Cardiac septum (tissue), 1 donor: ENCODE measurements at regions not wholly inside any gene's neighbourhood (a gene's known extent, or its start where the extent isn't known, plus 50 kb on each side); places are given as distances from the start of the nearest gene placed in this dataset.
"Not testable (repeated sequence)": the region's sequence is repeated elsewhere in the genome, so short reads cannot be mapped to it uniquely, and the experiment has no call there.

Source experiments
- DNase-seq: peaks from one replicate; pipeline ENCODE4 v3.0.0-alpha.2; 2020; ENCODE audit warnings: low spot score
- intact Hi-C: fragments of 100-400 bp; cut with DNase I; formaldehyde crosslinking; loops from one replicate; pipeline ENCODE4 v1.14.0; 2022
- donor health status: DM: no; HTN: no; CAD: no.

DNA sequence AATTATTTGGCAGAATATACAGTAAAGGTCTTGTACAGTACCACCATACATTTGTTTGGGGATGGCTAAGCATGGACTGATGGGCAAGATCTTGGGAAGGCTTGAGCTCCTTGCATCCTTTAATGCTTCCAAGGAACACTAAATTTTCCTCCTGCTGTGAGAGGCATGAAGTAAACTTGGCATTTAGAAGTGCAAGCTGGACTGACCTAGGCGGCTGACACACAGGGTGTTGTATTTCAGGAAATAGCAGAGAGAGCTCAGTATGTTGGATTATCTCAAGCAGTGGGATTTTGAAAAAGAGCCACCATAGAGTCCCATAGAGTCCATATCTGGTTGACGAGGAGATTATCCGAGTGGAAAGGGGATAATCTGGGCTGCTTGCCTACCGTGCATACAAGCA, 2137.1 kb downstream of the TP53TG3F start:
- no peak for DNase-seq
- intact Hi-C loops, result no loop called here

DNA sequence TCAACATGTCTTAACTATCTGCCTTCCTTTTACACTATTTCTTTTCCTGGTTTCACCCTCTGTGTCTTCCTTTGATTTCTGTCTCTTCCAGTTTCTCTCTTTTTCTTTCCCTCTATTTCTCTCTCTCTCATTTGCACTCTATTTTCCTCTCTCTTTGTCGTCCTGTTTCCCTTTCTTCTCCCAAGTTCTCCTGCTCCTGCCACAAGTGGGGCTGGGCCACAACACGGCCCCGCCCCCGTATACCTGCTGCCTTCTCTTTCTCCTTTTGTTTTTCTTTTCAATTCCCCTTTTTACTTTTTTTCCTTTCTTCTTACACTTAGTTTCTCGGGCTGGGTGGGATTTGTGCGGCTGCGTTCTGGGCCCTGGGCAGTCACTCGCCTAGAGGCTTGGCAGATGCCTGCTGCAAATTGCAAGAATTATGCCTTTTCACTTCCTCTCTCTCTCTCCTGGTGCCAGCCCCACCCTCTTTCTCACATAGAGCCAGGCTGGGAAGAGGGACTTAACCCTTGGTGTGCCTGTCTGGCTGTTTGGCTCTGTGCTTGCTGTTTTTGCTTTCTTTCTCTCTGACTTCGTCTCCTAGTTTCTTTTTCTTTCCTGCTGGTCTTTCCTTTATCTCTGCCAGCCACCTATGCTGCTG, 2139.4 kb downstream of the TP53TG3F start:
- intact Hi-C loops, result no loop called here
- no peak for DNase-seq

DNA sequence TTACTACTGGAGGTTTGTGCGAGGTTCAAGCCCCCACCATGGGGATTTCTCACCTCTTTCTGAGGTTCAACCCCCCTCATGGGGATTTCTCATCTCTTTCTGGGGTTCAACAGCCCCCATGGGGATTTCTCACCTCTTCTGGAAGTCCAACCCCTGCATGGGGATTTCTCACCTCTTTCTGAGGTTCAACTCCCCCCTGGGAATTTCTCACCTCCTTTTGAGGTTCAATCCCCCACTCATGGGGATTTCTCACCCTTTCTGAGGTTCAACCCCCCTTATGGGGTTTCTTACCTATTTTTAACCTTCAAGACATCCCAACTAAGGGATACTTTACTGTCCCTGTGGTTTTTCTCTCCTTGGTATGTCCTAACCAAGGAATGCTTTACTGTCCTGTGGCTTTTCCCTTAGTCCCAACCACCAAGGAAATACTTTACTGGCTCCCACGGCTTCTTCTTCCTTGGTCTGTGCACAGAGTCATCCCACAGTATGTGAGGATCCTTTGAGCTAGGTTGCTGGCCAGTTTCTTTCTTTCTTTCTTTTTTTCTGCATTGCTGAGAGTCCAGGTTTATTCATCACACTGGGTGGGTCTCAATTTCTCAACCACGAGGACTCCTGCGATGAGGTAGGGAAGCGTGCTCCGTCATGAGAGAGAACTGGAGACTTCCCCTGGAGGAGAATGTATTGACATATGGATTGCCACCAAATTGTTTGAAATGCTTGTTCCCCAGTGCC, 2140.2 kb downstream of the TP53TG3F start:
- intact Hi-C loops, result no loop called here
- DNase-seq, result no peak

DNA sequence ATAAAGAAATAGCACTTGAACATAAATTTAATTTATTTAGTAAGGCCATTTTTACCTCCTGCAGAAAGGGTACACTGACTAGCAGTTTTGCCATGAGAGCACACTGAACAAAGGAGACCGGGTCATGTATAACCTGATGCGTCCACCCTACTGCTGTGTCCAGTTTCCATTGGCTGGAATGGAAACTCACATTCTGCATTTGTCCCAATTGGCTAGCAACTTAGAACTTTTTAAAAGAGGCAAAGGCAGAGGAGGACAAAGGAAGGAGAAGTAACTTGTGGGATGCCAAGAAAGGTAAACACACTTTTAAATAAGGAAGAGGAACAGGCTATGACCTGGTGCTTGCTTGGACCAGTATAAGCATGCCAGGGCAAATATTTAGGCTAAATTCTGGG, 2140.7 kb downstream of the TP53TG3F start:
- intact Hi-C loops, DNase-seq: not testable (repeated sequence)

DNA sequence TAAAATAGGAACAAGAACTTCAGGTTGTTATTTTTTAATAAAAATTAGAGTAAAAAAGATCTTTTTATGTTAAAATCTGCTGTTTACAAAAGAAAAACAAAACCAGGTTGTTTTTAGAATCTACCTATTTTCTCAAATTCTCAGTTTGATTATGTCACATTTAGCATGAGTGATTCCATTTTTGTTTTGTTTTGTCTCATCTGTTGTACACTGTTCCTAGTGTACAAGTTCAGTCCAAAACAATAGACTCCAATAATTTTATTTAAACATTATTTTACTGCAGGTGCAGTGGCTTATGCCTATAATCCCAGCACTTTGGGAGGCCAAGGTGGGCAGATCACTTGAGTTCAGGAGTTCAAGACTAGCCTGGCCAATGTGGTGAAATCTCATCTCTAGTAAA, 2142.7 kb downstream of the TP53TG3F start:
- DNase-seq, result no peak
- intact Hi-C loops, result no loop called here

DNA sequence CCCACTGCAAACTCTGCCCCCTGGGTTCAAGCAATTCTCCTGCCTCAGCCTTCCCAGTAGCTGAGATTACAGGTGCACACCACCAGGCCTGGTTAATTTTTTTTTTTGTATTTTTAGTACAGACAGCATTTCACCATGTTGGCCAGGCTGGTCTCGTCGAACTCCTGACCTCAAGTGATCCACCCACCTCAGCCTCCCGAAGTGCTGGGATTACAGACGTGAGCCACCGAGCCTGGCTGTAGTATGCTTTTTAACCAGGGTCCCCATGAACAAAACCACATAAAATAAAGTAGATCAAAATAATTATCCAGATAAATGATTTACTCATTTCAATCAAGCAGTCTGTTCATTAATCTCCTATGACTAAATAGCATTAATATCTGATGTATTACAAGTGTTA, 2144.0 kb downstream of the TP53TG3F start:
- DNase-seq, intact Hi-C loops: not testable (repeated sequence)

DNA sequence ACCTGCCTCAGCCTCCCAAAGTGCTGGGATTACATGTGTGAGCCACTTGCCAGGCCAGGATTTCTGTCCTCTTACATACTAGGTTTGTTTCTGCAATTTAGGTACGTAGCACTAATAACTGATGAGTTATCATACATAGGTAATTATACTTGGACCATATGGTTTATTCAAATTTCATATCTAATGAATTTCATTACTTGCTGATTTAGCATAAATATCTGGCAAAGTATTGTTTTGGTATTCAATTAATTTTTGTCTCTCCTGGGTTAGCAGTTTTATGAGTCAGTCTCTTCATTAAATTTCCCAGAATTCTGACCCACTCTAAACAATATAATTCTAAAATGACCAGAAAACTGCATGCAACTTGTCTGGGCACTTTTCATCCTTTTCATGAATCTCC, 2146.5 kb downstream of the TP53TG3F start:
- intact Hi-C loops, result no loop called here
- DNase-seq, result no peak

DNA sequence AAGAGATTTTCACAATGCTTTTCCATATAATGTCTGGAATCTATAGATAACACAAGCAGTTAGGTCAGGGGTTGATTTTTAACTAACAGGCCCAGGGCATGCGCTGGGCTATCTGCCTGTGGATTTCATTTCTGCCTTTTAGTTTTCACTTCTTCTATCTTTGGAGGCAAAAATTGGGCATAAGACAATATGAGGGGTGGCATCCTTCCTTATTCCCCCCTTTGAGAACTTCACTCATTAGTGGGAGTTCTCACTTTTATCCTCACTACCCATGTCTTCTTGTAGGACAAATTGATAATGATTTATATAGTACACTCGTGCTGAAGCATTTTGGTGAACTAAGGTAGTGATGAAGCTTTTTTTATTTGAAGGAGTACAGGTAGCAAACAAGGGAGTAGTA, 2155.5 kb downstream of the TP53TG3F start:
- intact Hi-C loops, DNase-seq: not testable (repeated sequence)

DNA sequence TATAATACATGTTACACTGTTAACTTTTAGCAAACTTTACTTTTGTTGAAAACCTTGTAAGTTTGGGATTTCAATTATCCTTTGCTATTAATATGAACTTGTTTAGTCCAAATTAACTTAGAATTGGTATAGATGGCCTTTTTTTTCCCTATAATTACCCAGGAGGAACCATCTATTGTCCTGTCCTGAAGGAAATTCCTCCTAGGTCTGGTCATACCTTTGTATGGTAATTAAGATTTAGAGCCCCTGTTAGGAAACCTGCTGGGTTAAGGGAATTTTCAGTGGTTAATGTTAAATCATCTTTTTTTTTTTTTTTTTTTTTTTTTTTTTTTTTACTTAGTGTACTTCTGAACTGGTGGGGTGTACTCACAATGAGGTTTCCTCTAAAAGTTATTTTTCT, 2159.8 kb downstream of the TP53TG3F start:
- intact Hi-C loops, DNase-seq: not testable (repeated sequence)

DNA sequence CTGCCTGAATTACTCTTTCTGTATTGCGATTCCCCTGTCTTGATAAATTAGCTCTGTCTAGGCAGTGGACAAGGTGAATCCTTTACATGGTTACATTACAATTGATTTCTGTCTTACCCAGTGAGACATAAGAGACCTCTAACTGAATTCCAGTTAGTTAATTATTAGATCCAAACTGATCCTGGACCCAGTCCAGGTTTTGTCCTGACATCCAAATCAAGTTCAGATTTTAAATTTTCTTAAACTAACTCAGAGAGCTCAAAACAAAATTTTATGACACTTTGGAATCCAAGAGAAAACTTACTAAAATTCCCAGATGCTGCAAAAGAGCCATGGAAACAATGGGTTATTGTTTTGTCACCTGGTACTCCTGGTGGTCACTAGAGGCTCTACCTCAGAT, 2166.6 kb downstream of the TP53TG3F start:
- intact Hi-C loops, result no loop called here
- no peak for DNase-seq

DNA sequence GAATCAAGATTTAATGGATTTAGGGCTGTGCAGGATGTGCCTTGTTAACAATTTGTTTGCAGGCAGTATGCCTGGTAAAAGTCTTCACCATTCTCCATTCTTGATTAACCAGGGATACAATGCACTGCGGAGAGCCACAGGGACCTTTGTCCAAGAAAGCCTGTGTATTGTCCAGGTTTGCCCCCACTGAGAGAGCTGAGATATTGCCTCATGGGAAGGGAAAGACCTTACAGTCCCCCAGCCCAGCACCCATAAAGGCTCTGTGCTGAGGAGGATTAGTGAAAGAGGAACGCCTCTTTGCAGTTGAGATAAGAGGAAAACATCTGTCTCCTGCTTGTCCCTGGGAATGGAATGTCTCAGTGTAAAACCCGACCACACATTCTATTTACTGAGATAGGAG, 2169.6 kb downstream of the TP53TG3F start:
- intact Hi-C loops, result no loop called here
- DNase-seq, result no peak

DNA sequence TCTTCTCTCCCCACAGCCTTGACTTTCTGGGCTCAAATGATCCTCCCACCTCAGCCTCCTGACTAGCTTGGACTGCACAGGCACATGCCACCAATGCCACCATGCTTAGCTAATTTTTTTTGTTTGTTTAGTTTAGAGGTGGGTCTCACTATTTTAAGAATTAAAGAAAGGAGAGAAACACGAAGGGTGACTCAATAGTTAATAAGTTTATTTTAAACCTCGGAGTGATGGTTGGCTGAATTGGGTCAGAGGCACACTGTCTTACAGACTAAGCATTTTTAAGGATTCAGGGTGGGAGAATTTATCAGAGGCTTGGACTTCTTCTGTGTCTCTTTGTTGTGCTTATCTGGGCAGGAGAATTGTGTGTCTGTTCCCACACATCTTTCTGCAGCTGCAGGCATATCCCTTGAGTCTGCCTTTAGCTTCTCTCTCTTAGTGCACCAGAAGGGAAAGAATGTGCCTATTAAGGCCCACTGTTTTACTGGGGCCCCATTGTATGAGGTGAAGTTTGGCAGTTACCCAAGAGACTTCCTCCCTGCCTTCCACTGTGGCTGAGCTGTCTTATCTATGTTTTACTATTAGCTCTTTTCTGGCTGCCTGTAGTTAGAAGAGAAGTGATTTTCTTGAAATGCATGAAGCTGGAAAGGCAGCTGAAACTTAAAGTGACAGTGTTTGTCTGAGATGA, 2172.0 kb downstream of the TP53TG3F start:
- intact Hi-C loops, result no loop called here
- no peak for DNase-seq

DNA sequence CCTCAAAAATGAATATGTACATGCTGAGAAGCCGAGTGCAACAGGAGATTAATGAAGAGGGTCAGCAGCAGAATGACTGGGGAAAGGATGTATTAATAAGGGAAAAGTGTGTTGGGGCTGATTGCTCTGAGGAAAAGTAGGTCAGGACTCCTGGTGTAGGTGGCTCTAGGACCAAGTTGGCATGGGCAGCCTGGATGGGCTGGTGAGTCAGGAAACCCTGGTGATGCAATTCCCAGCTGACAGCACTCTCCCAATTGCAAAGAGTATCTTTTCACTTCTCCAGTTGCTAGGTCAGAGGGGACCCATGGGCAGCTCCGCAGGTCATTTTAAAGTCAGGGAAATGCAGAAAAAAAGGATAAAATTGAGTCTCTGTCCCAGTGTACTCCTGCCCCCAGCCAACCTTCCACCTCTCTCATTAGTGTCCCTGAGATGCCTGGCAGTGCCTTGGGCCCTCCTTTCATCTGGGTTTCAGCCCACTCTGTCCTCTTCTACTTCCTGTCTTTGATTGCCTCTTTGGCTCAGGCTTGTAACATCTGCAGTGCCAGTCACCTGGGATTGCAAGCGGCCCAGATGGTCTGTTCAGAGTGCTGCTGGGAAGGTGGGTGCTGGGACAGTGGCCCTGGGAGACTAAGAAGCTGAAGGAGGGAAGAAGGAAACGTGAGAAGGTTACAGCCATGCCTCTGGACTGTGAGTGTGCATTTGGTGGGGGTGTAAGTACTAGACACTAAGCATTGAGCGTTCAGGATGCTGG, 2177.2 kb downstream of the TP53TG3F start:
- intact Hi-C loops, result no loop called here
- DNase-seq, result peak; percentile 44

DNA sequence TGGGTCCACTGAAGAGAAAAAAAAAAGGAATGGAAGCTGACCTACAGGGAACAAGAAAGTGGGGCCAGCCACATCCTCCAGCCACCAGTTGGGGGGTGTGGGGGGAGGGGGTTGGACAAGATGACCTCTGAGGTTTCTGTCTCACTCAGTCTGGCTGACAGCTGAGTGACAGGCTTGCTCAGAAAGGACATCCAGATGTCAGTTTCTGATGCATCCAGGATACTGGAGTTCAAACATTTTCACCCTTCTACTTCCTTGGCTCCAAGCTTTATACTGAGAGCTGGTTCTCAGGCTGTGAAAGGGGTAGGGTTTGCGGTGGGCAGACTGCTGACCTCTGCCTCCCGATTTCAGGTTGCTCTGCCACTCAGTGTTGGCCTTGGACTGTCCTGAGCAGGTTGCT, 2178.3 kb downstream of the TP53TG3F start:
- intact Hi-C loops, result no loop called here

DNA sequence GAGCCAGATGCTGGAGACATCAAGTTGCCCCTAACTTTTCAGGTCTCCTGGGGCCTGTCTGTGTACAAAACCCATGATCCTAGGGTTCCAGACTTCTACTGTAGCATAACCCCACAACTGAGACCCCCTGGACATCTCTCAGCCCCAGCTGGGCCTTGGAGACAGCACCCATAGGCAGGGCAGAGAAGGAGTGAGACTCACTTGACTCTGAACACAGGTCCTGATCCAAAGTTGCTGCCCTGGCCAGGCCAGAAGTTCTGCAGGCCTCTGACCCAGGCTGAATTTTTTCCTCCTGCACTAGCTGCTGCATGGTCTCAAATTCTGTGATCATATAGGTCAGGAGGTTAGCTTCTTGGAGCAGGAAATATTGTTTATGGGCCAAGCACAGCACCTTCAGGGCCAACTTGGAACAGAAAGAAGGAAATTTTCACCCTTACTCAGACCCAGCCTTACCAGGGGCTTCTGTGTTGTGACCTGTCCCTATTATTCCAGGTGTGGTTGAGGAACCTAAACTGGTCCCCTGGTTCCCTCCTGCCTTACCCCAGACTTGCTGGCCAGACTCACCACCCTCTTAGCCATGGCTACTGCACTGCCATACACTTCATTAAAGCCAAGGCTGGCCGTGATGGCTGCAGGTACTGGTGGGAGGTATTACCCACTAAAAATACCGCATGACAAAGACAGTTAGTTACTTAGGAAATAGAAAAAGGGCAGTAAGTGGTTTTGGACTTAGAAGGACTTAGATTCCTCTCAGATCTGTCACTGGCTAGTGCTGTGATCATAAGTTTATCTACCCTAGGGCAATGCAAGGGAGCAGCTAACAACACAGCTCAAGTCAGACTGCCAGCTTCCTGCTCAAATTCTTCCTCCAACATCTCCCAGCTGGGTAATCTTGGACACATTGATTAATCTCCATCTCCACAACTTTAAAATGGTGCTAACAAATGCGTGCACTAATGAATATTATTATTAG, 2180.1 kb downstream of the TP53TG3F start:
- intact Hi-C loops, result no loop called here
- no peak for DNase-seq

More for the DNA sequence above, 2178.3 kb downstream of the TP53TG3F start:
- DNase-seq, result no peak

DNA sequence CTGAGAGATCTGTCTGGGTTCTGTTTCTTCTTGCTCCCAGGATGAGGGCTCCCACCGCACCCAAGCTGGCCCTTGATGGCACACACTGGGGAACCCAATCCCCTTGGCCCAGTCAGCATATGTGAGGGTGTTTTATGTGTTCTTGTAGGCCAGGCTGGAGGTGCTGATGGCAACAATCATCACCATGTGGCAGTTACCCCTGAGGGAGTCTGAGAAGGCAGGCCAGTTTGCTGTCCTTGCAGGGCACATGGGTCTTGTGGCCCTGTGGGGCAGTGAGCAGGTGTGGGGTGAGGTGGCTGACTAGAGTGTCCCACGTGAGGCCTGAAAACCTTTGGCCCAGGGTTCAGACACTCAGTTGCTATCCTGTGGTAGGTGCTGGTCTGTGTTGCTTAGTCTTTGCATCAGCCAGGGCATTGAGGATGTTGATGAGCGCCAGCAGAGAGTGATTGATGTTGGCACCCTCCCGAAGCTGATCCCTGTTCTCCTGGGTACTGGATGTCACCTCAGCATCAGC, 2183.0 kb downstream of the TP53TG3F start:
- intact Hi-C loops, result no loop called here
- no peak for DNase-seq

DNA sequence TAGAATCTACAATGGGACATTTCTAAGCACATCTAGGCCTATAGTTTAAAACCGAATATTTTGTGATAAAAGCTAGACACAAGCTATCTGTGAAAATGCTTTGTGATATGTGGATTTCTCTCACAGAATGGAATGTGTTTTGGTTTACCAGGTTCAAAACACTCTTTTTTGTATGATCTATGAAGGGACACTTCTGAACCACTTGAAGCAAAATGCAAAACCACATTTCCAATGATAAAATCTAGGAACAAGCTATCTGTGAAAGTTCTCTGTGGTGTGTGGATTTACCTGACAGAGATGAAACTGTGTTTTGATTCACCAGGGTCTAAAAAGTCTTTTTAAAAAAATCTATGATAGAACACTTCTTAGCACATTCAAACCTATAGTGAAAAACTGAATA, 2192.4 kb downstream of the TP53TG3F start:
- no peak for DNase-seq
- intact Hi-C loops, result no loop called here

DNA sequence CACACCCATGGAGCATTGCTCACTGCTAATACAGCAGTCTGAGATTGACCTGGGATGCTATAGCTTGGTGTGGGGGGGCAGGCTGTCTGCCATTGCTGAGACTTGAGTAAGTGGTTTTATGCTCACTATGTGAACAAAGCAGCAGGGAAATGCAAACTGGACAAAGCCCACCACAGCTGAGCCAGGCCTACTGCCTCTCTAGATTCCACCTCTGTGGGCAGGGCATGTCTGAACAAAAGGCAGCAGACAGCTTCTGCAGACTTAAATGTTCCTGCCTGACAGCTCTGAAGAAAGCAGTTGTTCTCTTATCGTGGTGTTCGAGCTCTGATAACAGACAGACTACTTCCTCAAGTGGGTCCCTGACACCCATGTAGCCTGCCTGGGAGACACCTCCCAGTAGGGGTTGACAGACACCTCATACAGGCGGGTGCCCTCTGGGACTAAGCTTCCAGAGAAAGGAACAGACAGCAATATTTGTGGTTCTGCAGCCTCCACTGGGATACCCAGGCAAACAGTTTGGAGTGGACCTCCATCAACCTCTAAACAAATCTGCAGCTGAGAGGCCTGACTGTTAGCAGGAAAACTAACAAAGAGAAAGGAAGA, 2204.8 kb downstream of the TP53TG3F start:
- no peak for DNase-seq
- intact Hi-C loops, result no loop called here
